ENCODE measurements at regions not wholly inside any gene's neighbourhood (a gene's known extent, or its start where the extent isn't known, plus 50 kb on each side); places are given as distances from the start of the nearest gene placed in this dataset.

DNA sequence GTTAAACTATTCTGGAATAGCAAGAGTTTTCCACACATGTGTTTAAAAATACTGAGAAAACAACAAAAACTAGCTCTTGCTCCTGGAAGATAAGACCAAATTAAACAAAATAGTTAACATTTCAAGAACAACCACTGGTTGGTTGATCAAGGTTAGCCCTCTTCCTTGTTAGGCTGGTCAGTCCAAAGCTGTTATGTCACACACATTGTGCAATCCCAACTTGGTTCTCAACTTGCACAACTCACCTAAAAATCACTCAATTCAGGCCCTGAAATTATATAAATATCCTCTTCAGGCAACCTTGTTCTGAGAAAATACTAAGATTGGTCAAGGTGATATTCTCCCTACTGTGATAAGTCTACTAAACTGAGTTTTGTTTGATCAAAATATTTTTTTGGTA lies 169.7 kb upstream of the LRP1B start:
- POLR2A ChIA-PET = no interaction called here
- no peak for TF ChIP-seq FOXA1 (IDR thresholded peaks at IDR 0.05)
- no peak for TF ChIP-seq LEF1 (IDR thresholded peaks at IDR 0.05; ENCODE audit: borderline replicate concordance)
- no peak for TF ChIP-seq FOXK2 (IDR thresholded peaks at IDR 0.05)
- no peak for TF ChIP-seq SUZ12 (IDR thresholded peaks at IDR 0.05)
- TF ChIP-seq NFRKB (IDR thresholded peaks at IDR 0.05) = no peak
- TF ChIP-seq L3MBTL2 (conservative IDR thresholded peaks at IDR 0.05) = no peak
- TF ChIP-seq SP1 (IDR thresholded peaks at IDR 0.05) = no peak
- TF ChIP-seq ARNT (IDR thresholded peaks at IDR 0.05) = no peak
- TF ChIP-seq TARDBP (IDR thresholded peaks at IDR 0.05) = no peak
- no peak for TF ChIP-seq CTBP1 (IDR thresholded peaks at IDR 0.05; ENCODE audit: borderline replicate concordance)
- TF ChIP-seq BHLHE40 (IDR thresholded peaks at IDR 0.05; ENCODE audit: borderline replicate concordance) = no peak
- TF ChIP-seq ZNF384 (IDR thresholded peaks at IDR 0.05) = no peak
- no peak for TF ChIP-seq ELF4 (IDR thresholded peaks at IDR 0.05)
- no peak for TF ChIP-seq HDGF (IDR thresholded peaks at IDR 0.05; ENCODE audit: borderline replicate concordance)
- no peak for TF ChIP-seq FOXM1 (IDR thresholded peaks at IDR 0.05; ENCODE audit: borderline replicate concordance)
- TF ChIP-seq, protein P1, sequence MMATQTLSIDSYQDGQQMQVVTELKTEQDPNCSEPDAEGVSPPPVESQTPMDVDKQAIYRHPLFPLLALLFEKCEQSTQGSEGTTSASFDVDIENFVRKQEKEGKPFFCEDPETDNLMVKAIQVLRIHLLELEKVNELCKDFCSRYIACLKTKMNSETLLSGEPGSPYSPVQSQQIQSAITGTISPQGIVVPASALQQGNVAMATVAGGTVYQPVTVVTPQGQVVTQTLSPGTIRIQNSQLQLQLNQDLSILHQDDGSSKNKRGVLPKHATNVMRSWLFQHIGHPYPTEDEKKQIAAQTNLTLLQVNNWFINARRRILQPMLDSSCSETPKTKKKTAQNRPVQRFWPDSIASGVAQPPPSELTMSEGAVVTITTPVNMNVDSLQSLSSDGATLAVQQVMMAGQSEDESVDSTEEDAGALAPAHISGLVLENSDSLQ (IDR thresholded peaks at IDR 0.05) = no peak
- CTCF ChIA-PET = no interaction called here
- DNase-seq (ENCODE audit: extremely low spot score) = no peak

DNA sequence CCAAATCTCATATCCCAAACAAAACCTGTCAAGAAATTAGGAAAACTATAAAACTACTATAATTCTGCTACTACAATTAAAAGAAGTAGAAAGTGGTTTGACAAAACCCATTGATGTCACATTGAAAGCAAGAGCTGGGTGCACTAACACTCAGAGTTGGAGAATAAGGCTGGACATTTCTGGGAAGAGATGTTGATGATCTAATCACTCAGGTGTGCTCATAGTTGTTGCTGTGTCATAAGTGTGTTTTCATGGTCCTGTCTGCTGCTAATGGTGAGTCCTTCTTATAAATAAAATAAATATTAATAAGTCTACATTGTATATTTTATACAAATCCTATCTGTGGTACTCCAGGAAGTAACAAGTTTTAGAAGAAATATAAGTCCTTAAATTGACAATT lies 168.2 kb upstream of the LRP1B start:
- ChIA-PET CTCF (no interaction called here), POLR2A (no interaction called here)
- no peak for TF ChIP-seq BHLHE40 (IDR thresholded peaks at IDR 0.05; ENCODE audit: borderline replicate concordance)
- TF ChIP-seq ZNF384 (IDR thresholded peaks at IDR 0.05) = no peak
- TF ChIP-seq TARDBP (IDR thresholded peaks at IDR 0.05) = no peak
- TF ChIP-seq, protein P1 (IDR thresholded peaks at IDR 0.05) = no peak
- no peak for TF ChIP-seq NFRKB (IDR thresholded peaks at IDR 0.05)
- TF ChIP-seq ELF4 (IDR thresholded peaks at IDR 0.05) = no peak
- no peak for TF ChIP-seq HDGF (IDR thresholded peaks at IDR 0.05; ENCODE audit: borderline replicate concordance)
- no peak for TF ChIP-seq FOXK2 (IDR thresholded peaks at IDR 0.05)
- TF ChIP-seq SUZ12 (IDR thresholded peaks at IDR 0.05) = no peak
- TF ChIP-seq LEF1 (IDR thresholded peaks at IDR 0.05; ENCODE audit: borderline replicate concordance) = no peak
- DNase-seq (ENCODE audit: extremely low spot score) = no peak

DNA sequence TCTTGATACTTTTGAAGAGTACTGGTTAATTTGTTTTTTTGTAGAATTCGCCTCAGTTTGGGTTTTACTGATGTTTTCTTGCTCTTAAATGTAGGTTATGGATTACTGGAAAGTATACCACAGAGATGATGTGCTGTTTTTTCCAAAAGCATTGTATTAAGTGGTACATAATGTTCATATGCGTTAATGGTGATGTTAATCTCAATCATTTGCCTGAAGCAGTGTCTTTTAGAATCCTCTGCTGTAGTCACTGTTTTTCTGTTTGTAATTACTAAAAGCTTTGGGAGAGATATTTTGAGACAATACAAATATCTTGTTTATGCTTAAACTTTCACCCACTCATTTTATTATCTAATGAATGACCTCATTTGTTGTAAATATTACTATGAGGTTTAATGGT lies 163.4 kb upstream of the LRP1B start:
- TF ChIP-seq NFRKB (IDR thresholded peaks at IDR 0.05) (no peak), TARDBP (IDR thresholded peaks at IDR 0.05) (no peak), ARNT (IDR thresholded peaks at IDR 0.05) (no peak), SUZ12 (IDR thresholded peaks at IDR 0.05) (no peak), L3MBTL2 (conservative IDR thresholded peaks at IDR 0.05) (no peak), HDGF (IDR thresholded peaks at IDR 0.05; ENCODE audit: borderline replicate concordance) (no peak), BHLHE40 (IDR thresholded peaks at IDR 0.05; ENCODE audit: borderline replicate concordance) (no peak), LEF1 (IDR thresholded peaks at IDR 0.05; ENCODE audit: borderline replicate concordance) (no peak), ZNF384 (IDR thresholded peaks at IDR 0.05) (no peak), SP1 (IDR thresholded peaks at IDR 0.05) (no peak), ELF4 (IDR thresholded peaks at IDR 0.05) (no peak), FOXK2 (IDR thresholded peaks at IDR 0.05) (no peak), FOXA1 (IDR thresholded peaks at IDR 0.05) (no peak)
- TF ChIP-seq, protein P1 (IDR thresholded peaks at IDR 0.05) = no peak
- ChIA-PET POLR2A (no interaction called here), CTCF (no interaction called here)
- DNase-seq (ENCODE audit: extremely low spot score) = no peak

DNA sequence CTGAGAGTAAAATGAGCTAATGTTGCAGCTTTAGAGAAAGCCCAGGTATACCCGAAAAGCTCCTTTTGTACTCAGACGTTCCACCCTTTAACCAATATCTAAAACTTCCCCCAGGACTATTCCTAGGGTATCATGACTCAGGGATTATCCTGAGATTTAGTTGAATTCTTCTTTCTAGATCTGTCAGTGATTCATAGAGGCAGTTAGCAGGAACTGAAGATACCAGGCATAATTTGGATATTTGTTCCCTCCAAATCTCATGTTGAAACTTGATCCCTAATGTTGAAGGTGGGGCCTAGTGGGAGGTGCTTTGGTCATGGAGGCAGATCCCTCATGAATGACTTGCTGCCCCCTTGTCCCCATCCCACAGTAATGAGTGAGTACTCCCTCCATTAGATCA lies 161.2 kb upstream of the LRP1B start:
- TF ChIP-seq FOXA1 (IDR thresholded peaks at IDR 0.05) (no peak), ARNT (IDR thresholded peaks at IDR 0.05) (no peak), CTBP1 (IDR thresholded peaks at IDR 0.05; ENCODE audit: borderline replicate concordance) (no peak), SP1 (IDR thresholded peaks at IDR 0.05) (no peak), FOXM1 (IDR thresholded peaks at IDR 0.05; ENCODE audit: borderline replicate concordance) (no peak), NFRKB (IDR thresholded peaks at IDR 0.05) (no peak), SUZ12 (IDR thresholded peaks at IDR 0.05) (no peak), LEF1 (IDR thresholded peaks at IDR 0.05; ENCODE audit: borderline replicate concordance) (no peak), L3MBTL2 (conservative IDR thresholded peaks at IDR 0.05) (no peak), ZNF384 (IDR thresholded peaks at IDR 0.05) (no peak)
- TF ChIP-seq, protein P1 (IDR thresholded peaks at IDR 0.05) = no peak
- ChIA-PET POLR2A (no interaction called here), CTCF (no interaction called here)
- DNase-seq (ENCODE audit: extremely low spot score) = no peak

DNA sequence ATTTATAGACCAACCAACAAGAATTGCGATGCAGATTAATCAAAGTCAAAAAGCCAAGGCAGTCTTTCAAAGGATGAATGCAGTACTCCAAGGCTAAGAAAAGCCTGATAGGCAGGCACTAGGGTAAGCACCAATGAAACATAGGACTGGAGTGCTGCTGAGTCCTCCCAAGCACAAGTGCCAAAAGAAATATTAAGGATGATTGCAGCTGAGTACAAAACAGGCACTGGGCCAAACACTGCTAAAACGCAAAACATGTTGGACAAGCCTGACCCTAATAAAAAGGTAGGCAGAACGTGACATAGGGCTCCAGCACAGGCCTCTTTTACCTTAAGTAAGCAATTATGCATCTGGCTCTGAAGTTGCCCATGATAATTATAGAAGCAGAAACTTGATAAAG lies 160.1 kb upstream of the LRP1B start:
- POLR2A ChIA-PET = no interaction called here
- no peak for DNase-seq (ENCODE audit: extremely low spot score)
- CTCF ChIA-PET = no interaction called here
- TF ChIP-seq FOXK2 (IDR thresholded peaks at IDR 0.05) = no peak
- TF ChIP-seq TARDBP (IDR thresholded peaks at IDR 0.05) = no peak
- TF ChIP-seq ELF4 (IDR thresholded peaks at IDR 0.05) = no peak
- no peak for TF ChIP-seq FOXA1 (IDR thresholded peaks at IDR 0.05)
- TF ChIP-seq, protein P1 (IDR thresholded peaks at IDR 0.05) = no peak
- TF ChIP-seq NFRKB (IDR thresholded peaks at IDR 0.05) = no peak
- no peak for TF ChIP-seq FOXM1 (IDR thresholded peaks at IDR 0.05; ENCODE audit: borderline replicate concordance)
- TF ChIP-seq ARNT (IDR thresholded peaks at IDR 0.05) = no peak
